ENCODE measurements at regions not wholly inside any gene's neighbourhood (a gene's known extent, or its start where the extent isn't known, plus 50 kb on each side); places are given as distances from the start of the nearest gene placed in this dataset.
"Not testable (repeated sequence)": the region's sequence is repeated elsewhere in the genome, so short reads cannot be mapped to it uniquely, and the experiment has no call there.

DNA sequence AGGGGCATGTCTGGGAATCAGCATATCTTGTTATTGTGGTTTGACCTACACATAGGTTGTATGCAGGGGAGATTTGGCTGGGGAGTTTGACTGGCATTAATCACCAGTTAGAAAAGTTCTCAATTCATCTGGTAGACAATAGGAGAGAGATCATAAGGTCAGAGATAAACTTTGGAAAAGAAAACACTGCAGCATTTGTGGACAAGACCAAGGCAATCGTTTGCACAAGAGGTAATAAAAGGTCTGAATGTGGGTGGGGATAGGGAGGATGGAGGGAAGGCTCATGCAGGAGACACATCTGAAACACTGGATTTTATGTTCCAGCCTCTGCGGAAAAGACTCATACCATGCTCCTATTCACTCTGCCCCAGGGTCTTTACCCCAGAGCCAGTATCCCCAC is 136.9 kb downstream of the MAIP1 start:
- no peaks in the 10 kb centered on the region for H3K4me1 Mint-ChIP-seq
- no peak overlapping the region for H3K27ac Mint-ChIP-seq
- H3K36me3 Mint-ChIP-seq (ENCODE audit: low read depth), result peaks cover 3% of the 10 kb centered on the region
- no peak overlapping the region for H3K4me3 Mint-ChIP-seq
- peaks cover 36% of the 10 kb centered on the region for H3K27me3 Mint-ChIP-seq
- DNase-seq (no peak), ATAC-seq (no peak)
- no peaks in the 10 kb centered on the region for H3K9me3 ChIP-seq (ENCODE audit: control insufficient read depth, low read length, poor library complexity, severe bottlenecking)

GRCh38 chr2:200095436-200095835 is 140.1 kb downstream of the MAIP1 start:
- no peak overlapping the region for H3K4me3 Mint-ChIP-seq
- no peaks in the 10 kb centered on the region for H3K9me3 ChIP-seq (ENCODE audit: control insufficient read depth, low read length, poor library complexity, severe bottlenecking)
- H3K4me1 Mint-ChIP-seq, result no peaks in the 10 kb centered on the region
- H3K36me3 Mint-ChIP-seq (ENCODE audit: low read depth), result peaks cover 3% of the 10 kb centered on the region
- no peak for DNase-seq
- H3K27ac Mint-ChIP-seq, result no peak overlapping the region
- ATAC-seq, result no peak
- peaks cover 19% of the 10 kb centered on the region for H3K27me3 Mint-ChIP-seq

- ATAC-seq (no peak), DNase-seq (no peak)
- H3K27ac Mint-ChIP-seq, result no peak overlapping the region
- no peaks in the 10 kb centered on the region for H3K4me1 Mint-ChIP-seq
- H3K27me3 Mint-ChIP-seq, result peaks cover 18% of the 10 kb centered on the region
- H3K4me3 Mint-ChIP-seq, result no peak overlapping the region
- no peaks in the 10 kb centered on the region for H3K9me3 ChIP-seq (ENCODE audit: control insufficient read depth, low read length, poor library complexity, severe bottlenecking)
- H3K36me3 Mint-ChIP-seq (ENCODE audit: low read depth), result no peaks in the 10 kb centered on the region
Measured at GRCh38 chr2:200099256-200099655, 143.9 kb downstream of the MAIP1 start.

GRCh38 chr2:200100027-200100426 is 144.6 kb downstream of the MAIP1 start:
- no peak overlapping the region for H3K27ac Mint-ChIP-seq
- H3K36me3 Mint-ChIP-seq (ENCODE audit: low read depth), result no peaks in the 10 kb centered on the region
- no peak overlapping the region for H3K4me3 Mint-ChIP-seq
- no peaks in the 10 kb centered on the region for H3K4me1 Mint-ChIP-seq
- no peaks in the 10 kb centered on the region for H3K9me3 ChIP-seq (ENCODE audit: control insufficient read depth, low read length, poor library complexity, severe bottlenecking)
- ATAC-seq, result no peak
- no peak for DNase-seq
- H3K27me3 Mint-ChIP-seq, result peaks cover 20% of the 10 kb centered on the region

GRCh38 chr2:200101922-200102321 is 146.5 kb downstream of the MAIP1 start:
- Mint-ChIP-seq H3K4me3 (no peak overlapping the region), H3K27me3 (peaks cover 20% of the 10 kb centered on the region), H3K27ac (no peak overlapping the region), H3K4me1 (no peaks in the 10 kb centered on the region), H3K36me3 (ENCODE audit: low read depth) (no peaks in the 10 kb centered on the region)
- ATAC-seq, result no peak
- no peak for DNase-seq
- no peaks in the 10 kb centered on the region for H3K9me3 ChIP-seq (ENCODE audit: control insufficient read depth, low read length, poor library complexity, severe bottlenecking)

GRCh38 chr2:200102971-200103370 is 147.6 kb downstream of the MAIP1 start:
- DNase-seq (no peak), ATAC-seq (no peak)
- Mint-ChIP-seq H3K4me3 (no peak overlapping the region), H3K27me3 (peaks cover 24% of the 10 kb centered on the region), H3K36me3 (ENCODE audit: low read depth) (no peaks in the 10 kb centered on the region), H3K4me1 (peaks cover 2% of the 10 kb centered on the region), H3K27ac (no peak overlapping the region)
- H3K9me3 ChIP-seq (ENCODE audit: control insufficient read depth, low read length, poor library complexity, severe bottlenecking), result no peaks in the 10 kb centered on the region

GRCh38 chr2:200104015-200104414 is 148.6 kb downstream of the MAIP1 start:
- DNase-seq (no peak), ATAC-seq (no peak)
- no peaks in the 10 kb centered on the region for H3K9me3 ChIP-seq (ENCODE audit: control insufficient read depth, low read length, poor library complexity, severe bottlenecking)
- Mint-ChIP-seq H3K4me1 (peaks cover 2% of the 10 kb centered on the region), H3K36me3 (ENCODE audit: low read depth) (no peaks in the 10 kb centered on the region), H3K4me3 (no peak overlapping the region), H3K27ac (no peak overlapping the region), H3K27me3 (peaks cover 24% of the 10 kb centered on the region)

DNA sequence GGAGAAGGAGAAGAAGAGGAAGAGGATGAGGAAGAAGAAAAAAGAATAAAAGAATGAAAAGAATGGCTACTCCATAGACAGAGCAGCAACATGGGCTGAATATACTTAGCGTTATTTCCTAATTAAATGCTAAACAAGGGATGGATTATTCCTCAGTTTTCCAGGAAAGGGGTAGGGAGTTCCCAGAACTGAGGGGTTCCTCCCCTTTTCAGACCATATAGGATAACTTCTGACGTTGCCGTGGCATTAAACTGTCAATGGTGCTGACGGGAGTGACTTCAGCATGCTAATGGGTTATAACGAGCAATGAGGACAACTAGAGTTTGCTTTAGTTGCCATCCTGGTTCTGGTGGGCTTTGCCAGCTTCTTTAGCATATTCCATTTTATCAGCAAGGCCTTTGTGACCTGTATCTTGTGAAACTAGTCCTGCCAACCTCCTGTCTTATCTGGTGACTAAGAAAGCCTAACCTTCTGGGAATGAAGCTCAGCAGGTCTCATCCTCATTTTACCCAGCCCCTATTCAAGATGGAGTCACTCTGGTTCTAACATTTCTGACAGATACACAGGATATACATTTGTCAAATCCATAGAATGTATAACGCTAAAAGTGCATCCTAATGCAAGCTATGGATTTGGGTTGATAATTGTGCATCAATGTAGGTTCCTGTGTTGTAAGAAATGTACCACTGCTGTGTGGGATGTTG is 152.3 kb downstream of the MAIP1 start:
- Mint-ChIP-seq H3K27ac (no peak overlapping the region), H3K4me3 (no peak overlapping the region), H3K36me3 (ENCODE audit: low read depth) (peaks cover 3% of the 10 kb centered on the region), H3K4me1 (peaks cover 2% of the 10 kb centered on the region), H3K27me3 (peaks cover 31% of the 10 kb centered on the region)
- H3K9me3 ChIP-seq (ENCODE audit: control insufficient read depth, low read length, poor library complexity, severe bottlenecking), result no peaks in the 10 kb centered on the region
- DNase-seq, result no peak
- no peak for ATAC-seq

GRCh38 chr2:200109421-200109820 is 154.0 kb downstream of the MAIP1 start:
- Mint-ChIP-seq H3K4me1 (peaks cover 2% of the 10 kb centered on the region), H3K36me3 (ENCODE audit: low read depth) (peaks cover 3% of the 10 kb centered on the region), H3K4me3 (no peak overlapping the region), H3K27ac (no peak overlapping the region), H3K27me3 (peaks cover 16% of the 10 kb centered on the region)
- ATAC-seq, result no peak
- H3K9me3 ChIP-seq (ENCODE audit: control insufficient read depth, low read length, poor library complexity, severe bottlenecking), result no peaks in the 10 kb centered on the region
- DNase-seq, result no peak

DNA sequence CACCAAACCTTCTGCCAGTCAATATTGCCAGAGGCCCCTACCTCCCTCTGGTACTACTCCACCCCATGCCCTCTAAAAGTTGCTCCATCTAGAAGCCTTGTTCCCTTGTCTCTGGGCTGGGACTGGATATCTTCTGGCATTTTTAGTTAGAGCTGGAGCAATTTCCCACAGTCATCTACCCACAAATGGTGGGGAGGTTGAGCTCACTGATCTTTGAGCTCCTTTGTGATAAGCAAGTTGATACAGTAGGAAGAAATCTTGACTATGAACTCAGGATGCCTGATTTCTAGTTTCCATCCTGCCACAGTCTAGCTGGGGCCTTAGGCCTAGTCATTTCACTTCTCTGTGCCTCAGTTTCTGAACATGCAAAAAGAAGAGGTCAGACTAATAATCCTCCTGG is 155.0 kb downstream of the MAIP1 start:
- Mint-ChIP-seq H3K4me1 (peaks cover 2% of the 10 kb centered on the region), H3K27ac (no peak overlapping the region), H3K4me3 (no peak overlapping the region), H3K36me3 (ENCODE audit: low read depth) (peaks cover 3% of the 10 kb centered on the region), H3K27me3 (peaks cover 16% of the 10 kb centered on the region)
- DNase-seq (no peak), ATAC-seq (no peak)
- H3K9me3 ChIP-seq (ENCODE audit: control insufficient read depth, low read length, poor library complexity, severe bottlenecking), result no peaks in the 10 kb centered on the region

DNA sequence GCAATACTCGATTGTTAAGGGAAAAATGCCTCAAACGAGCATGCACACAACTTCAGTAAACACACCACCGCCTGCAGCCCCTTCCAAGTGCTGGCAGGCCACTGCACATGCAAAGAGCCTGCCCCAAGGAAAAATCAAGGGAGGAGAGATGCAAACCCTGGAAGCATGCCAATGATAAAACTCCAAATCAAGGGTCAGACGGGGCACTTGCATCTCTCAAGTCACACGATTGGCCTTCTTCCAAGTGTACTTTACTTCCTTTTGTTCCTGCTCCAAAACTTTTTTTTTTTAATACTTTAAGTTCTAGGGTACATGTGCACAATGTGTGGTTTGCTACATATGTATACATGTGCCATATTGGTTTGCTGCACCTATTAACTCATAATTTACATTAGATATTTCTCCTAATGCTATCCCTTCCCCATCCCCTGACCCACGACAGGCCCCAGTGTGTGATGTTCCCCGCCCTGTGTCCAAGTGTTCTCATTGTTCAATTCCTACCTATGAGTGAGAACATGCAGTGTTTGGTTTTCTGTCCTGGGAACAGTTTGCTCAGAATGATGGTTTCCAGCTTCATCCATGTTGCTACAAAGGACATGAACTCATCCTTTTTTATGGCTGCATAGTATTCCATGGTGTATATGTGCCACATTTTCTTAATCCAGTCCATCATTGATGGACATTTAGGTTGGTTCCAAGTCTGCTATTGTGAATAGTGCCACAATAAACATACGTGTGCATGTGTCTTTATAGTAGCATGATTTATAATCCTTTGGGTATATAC is 157.8 kb downstream of the MAIP1 start:
- H3K27me3 Mint-ChIP-seq, result peaks cover 12% of the 10 kb centered on the region
- DNase-seq, H3K4me3 Mint-ChIP-seq: not testable (repeated sequence)

DNA sequence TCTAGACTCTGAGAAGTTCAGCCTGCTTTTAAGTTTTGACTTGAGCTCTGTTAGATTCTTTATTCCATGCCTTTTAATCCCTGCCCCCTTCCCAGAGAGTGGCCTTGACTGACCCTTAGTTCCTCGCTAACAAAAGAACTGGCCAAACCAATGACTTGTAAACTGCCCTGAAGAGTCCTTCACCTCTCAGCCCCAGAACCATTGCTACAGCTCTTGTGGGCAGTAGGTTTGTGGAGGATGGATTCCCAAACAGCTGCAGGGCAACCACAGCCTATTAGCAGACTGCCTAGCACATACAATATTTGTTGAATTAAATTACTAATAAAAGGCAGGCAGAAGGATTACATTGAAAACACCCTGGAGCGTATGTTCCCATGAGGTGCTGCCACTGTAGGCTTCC is 163.9 kb downstream of the MAIP1 start:
- no peak overlapping the region for H3K27ac Mint-ChIP-seq
- no peaks in the 10 kb centered on the region for H3K4me1 Mint-ChIP-seq
- DNase-seq (no peak), ATAC-seq (no peak)
- no peaks in the 10 kb centered on the region for H3K36me3 Mint-ChIP-seq (ENCODE audit: low read depth)
- H3K27me3 Mint-ChIP-seq, result peaks cover 9% of the 10 kb centered on the region
- H3K4me3 Mint-ChIP-seq, result no peak overlapping the region
- H3K9me3 ChIP-seq (ENCODE audit: control insufficient read depth, low read length, poor library complexity, severe bottlenecking), result no peaks in the 10 kb centered on the region

More for the DNA sequence above, 157.8 kb downstream of the MAIP1 start:
- H3K27ac Mint-ChIP-seq; H3K9me3 ChIP-seq (ENCODE audit: control insufficient read depth, low read length, poor library complexity, severe bottlenecking); H3K4me1 Mint-ChIP-seq; H3K36me3 Mint-ChIP-seq (ENCODE audit: low read depth); ATAC-seq: not testable (repeated sequence)

DNA sequence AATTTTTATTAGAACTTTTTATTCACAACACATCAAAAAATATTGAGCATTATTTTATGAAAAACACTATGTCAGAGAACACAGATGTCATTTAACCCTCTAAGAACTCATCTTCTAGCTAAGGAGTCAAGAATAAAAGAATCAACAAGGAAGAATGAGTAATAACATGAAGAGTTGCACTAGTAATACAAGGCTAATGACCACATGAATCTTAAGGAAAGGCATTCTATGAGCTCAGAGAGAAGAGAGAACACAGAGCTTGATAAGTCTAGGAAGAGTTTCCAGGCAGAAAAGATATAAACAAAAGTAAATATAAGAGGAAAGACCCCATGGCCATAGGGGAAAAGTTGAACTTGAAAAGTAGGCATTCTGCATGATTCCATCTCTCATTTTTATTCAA is 166.5 kb downstream of the MAIP1 start:
- H3K9me3 ChIP-seq (ENCODE audit: control insufficient read depth, low read length, poor library complexity, severe bottlenecking), result no peaks in the 10 kb centered on the region
- DNase-seq (no peak), ATAC-seq (no peak)
- Mint-ChIP-seq H3K27ac (no peak overlapping the region), H3K4me3 (no peak overlapping the region), H3K4me1 (no peaks in the 10 kb centered on the region), H3K27me3 (peaks cover 9% of the 10 kb centered on the region), H3K36me3 (ENCODE audit: low read depth) (no peaks in the 10 kb centered on the region)

DNA sequence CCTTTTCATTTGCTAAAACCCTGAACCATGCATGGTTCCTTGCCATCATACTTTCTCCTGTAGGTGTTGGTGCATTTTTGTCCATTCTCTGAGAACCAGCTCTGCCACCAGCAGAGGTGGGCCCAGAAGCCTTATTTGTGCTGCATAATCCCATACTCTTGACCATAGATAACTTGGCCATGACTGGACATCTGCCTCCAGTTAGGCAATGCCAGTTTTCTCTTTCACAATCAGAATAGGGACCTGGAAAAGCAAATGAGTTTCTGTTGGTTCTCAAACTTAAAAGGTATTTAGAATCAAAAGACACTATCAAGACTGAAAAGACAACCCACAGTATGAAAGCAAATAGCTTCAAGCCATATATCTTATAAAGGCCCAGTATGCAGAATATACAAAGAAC is 167.3 kb downstream of the MAIP1 start:
- H3K9me3 ChIP-seq (ENCODE audit: control insufficient read depth, low read length, poor library complexity, severe bottlenecking), result no peaks in the 10 kb centered on the region
- Mint-ChIP-seq H3K4me3 (no peak overlapping the region), H3K4me1 (no peaks in the 10 kb centered on the region), H3K36me3 (ENCODE audit: low read depth) (no peaks in the 10 kb centered on the region), H3K27ac (no peak overlapping the region), H3K27me3 (peaks cover 9% of the 10 kb centered on the region)
- no peak for ATAC-seq
- DNase-seq, result no peak

Data from T-helper 17 cell (primary cell).